HCT116 (cell line): ENCODE measurements at regions not wholly inside any gene's neighbourhood (a gene's known extent, or its start where the extent isn't known, plus 50 kb on each side); places are given as distances from the start of the nearest gene placed in this dataset.

ENCODE experiments used
- ATAC-seq: fragments of 200-7000 bp; cut with Tn5 transposase; 2 replicates; pipeline ENCODE4 v1.9.1; 2020; ENCODE audit warnings: mild to moderate bottlenecking, moderate library complexity
- BruUV-seq: library from RNA; stranded (reverse); fragments of 400-500 nt; replicated peaks from 2 replicates; lab custom pipeline; 2021; lab: Mats Ljungman, UMichigan
- CTCF ChIA-PET: fragments of 300-600 bp; sonication (Branson Sonifier 250); formaldehyde crosslinking; loops from one replicate; lab custom pipeline; 2021; ENCODE audit warnings: antibody characterized with exemption; lab: Charles Lee
- POLR2A ChIA-PET: fragments of 300-600, 350-600 bp; sonication (Branson Sonifier 250); formaldehyde crosslinking; loops from one replicate; lab custom pipeline; 2021; ENCODE audit warnings: antibody characterized with exemption; lab: Charles Lee
- RAD21 ChIA-PET, 2 experiments: fragments of 300-600 bp; sonication (Branson Sonifier 250); formaldehyde crosslinking; loops; one replicate each; lab custom pipeline; 2023; ENCODE audit warnings: low total read pairs in 2 of 2; ENCODE audit not compliant: uncharacterized antibody in 2 of 2, unreplicated experiment in 2 of 2, low non-redundant PET in 1 of 2; lab: Charles Lee
- DNase-seq: peaks from one replicate; pipeline ENCODE4 v3.0.0-alpha.2; 2010; ENCODE audit warnings: low read depth, low spot score
- H2AFZ ChIP-seq: fragments of 200-600 bp; shearing (Covaris generic), sonication (generic); 2 replicates; pipeline ENCODE4 v1.6.1; 2017; ENCODE audit warnings: low read depth, mixed run types, mixed read lengths, antibody characterized with exemption, low read length; ENCODE audit not compliant: poor library complexity, severe bottlenecking
- H3K27ac ChIP-seq: 2 replicates; pipeline ENCODE4 v1.5.1; 2012; ENCODE audit warnings: low read depth, low read length
- H3K27me3 ChIP-seq: fragments of 200-600 bp; sonication (generic); 2 replicates; pipeline ENCODE4 v1.6.1; 2016; ENCODE audit warnings: mixed run types, low read length, mixed read lengths; ENCODE audit not compliant: insufficient read depth
- H3K36me3 ChIP-seq, 2 experiments: fragments of 200-500 bp in 1 of 2; fragments of 200-600 bp in 1 of 2; sonication (Bioruptor generic) in 1 of 2; sonication (generic) in 1 of 2; 2 replicates each; pipeline versions ENCODE4 v1.5.1 to v1.6.1; 2014 to 2016; ENCODE audit warnings: low read length in 2 of 2, inconsistent platforms in 1 of 2, mixed read lengths in 1 of 2, mixed run types in 1 of 2; ENCODE audit not compliant: insufficient read depth in 2 of 2, control insufficient read depth in 1 of 2
- H3K4me1 ChIP-seq, 2 experiments: fragments of 200-600 bp in 1 of 2; sonication (generic) in 1 of 2; 2 replicates each; pipeline versions ENCODE4 v1.5.1 to v1.6.1; 2012 to 2017; ENCODE audit warnings: low read length in 2 of 2, inconsistent platforms in 1 of 2, mild to moderate bottlenecking in 1 of 2, mixed read lengths in 1 of 2, mixed run types in 1 of 2, moderate library complexity in 1 of 2; ENCODE audit not compliant: insufficient read depth in 2 of 2, control insufficient read depth in 1 of 2
- H3K4me2 ChIP-seq: fragments of 200-600 bp; sonication (generic); 2 replicates; pipeline ENCODE4 v1.6.1; 2017; ENCODE audit warnings: mixed run types, low read length, mixed read lengths
- H3K4me3 ChIP-seq, 2 experiments: fragments of 200-600 bp in 1 of 2; sonication (generic) in 1 of 2; replicated peaks in 1 of 2; 2 replicates each; pipeline ENCODE4 v1.5.1; 2011 to 2016; ENCODE audit warnings: low read length in 2 of 2, control low read depth in 1 of 2, low read depth in 1 of 2, mild to moderate bottlenecking in 1 of 2, mixed read lengths in 1 of 2, mixed run types in 1 of 2
- H3K79me2 ChIP-seq: fragments of 200-600 bp; sonication (generic); 2 replicates; pipeline ENCODE4 v1.6.1; 2017; ENCODE audit warnings: mild to moderate bottlenecking, mixed run types, low read length, moderate library complexity, mixed read lengths; ENCODE audit not compliant: insufficient read depth
- H3K9ac ChIP-seq: fragments of 200-600 bp; sonication (generic); 2 replicates; pipeline ENCODE4 v1.6.1; 2016; ENCODE audit warnings: low read length, mixed read lengths
- H3K9me2 ChIP-seq: fragments of 200-600 bp; sonication (generic), shearing (Covaris generic); 2 replicates; pipeline ENCODE4 v1.6.1; 2017; ENCODE audit warnings: mixed run types, mild to moderate bottlenecking, moderate library complexity; ENCODE audit not compliant: insufficient read depth
- H3K9me3 ChIP-seq, 2 experiments: fragments of 200-500 bp in 1 of 2; fragments of 200-600 bp in 1 of 2; sonication (Bioruptor generic) in 1 of 2; sonication (generic) in 1 of 2; 2 replicates each; pipeline ENCODE4 v1.6.1; 2014 to 2017; ENCODE audit warnings: low read length in 2 of 2, mixed read lengths in 2 of 2, inconsistent platforms in 1 of 2, low read depth in 1 of 2, mild to moderate bottlenecking in 1 of 2, mixed run types in 1 of 2, moderate library complexity in 1 of 2; ENCODE audit not compliant: control insufficient read depth in 1 of 2, insufficient read depth in 1 of 2
- H4K20me1 ChIP-seq: fragments of 200-600 bp; sonication (generic), shearing (Covaris generic); 2 replicates; pipeline ENCODE4 v1.6.1; 2017; ENCODE audit warnings: mixed run types, mild to moderate bottlenecking, moderate library complexity; ENCODE audit not compliant: insufficient read depth
- CTCF ChIP-seq, 3 experiments: fragments of 200-600 bp in 1 of 3; sonication (generic) in 1 of 3; IDR thresholded peaks in 2 of 3; conservative IDR thresholded peaks in 1 of 3; 2 replicates each; pipeline ENCODE4 v1.5.1; 2012 to 2017; ENCODE audit warnings: low read depth in 2 of 3, low read length in 2 of 3, antibody characterized with exemption in 1 of 3, borderline replicate concordance in 1 of 3, control low read depth in 1 of 3, mild to moderate bottlenecking in 1 of 3, mixed read lengths in 1 of 3, mixed run types in 1 of 3, moderate library complexity in 1 of 3; ENCODE audit not compliant: insufficient read depth in 1 of 3
- EZH2 ChIP-seq: fragments of 200-600 bp; sonication (generic); IDR thresholded peaks from 2 replicates; pipeline ENCODE4 v1.6.1; 2017; ENCODE audit warnings: antibody characterized with exemption, mixed run types
- RAD21 ChIP-seq: IDR thresholded peaks from 2 replicates; pipeline ENCODE4 v1.6.1; 2012; ENCODE audit warnings: low read depth, mild to moderate bottlenecking
- SRF ChIP-seq: IDR thresholded peaks from 2 replicates; pipeline ENCODE4 v1.6.1; 2012; ENCODE audit warnings: low read depth
- TCF7L2 ChIP-seq: IDR thresholded peaks from 2 replicates; pipeline ENCODE4 v1.7.0; 2011; ENCODE audit warnings: borderline replicate concordance, inconsistent platforms; ENCODE audit not compliant: insufficient read depth, insufficient read length; ENCODE audit errors: extremely low read depth
- intact Hi-C: fragments of 100-400 bp; cut with micrococcal nuclease; formaldehyde crosslinking; loops from 2 replicates; pipeline ENCODE4 v1.10.0; 2022

GRCh38 chr12:88634008-88634407 is 53.7 kb upstream of the KITLG start:
- H3K27ac ChIP-seq, result no peak overlapping the region
- no peak overlapping the region for H3K4me2 ChIP-seq
- no peaks in the 10 kb centered on the region for H4K20me1 ChIP-seq
- no peak for DNase-seq
- CTCF ChIA-PET, result interaction anchor here (0.7 to 1.3 kb wide), 5 partner anchors 14 to 360 kb away, joined by 3 to 7 read pairs (median 3); no protein-coding TSS in a partner anchor
- intact Hi-C loops, result loop anchor here (5.0 kb wide), 2 partner anchors 288 to 358 kb away; no protein-coding TSS in a partner anchor
- TF ChIP-seq TCF7L2 (peak; percentile 57), EZH2 (no peak)
- TF ChIP-seq, all 23 proteins: peak for 1
- Histone ChIP-seq H3K9me2 (no peaks in the 10 kb centered on the region), H3K79me2 (no peaks in the 10 kb centered on the region), H3K9ac (no peak overlapping the region), H2AFZ (no peak overlapping the region), H3K4me3 (no peak overlapping the region), H3K4me1 (peaks cover 1 to 5% of the 10 kb centered on the region in 2 experiments; a peak in 2 of 4 replicates), H3K9me3 (no peaks in the 10 kb centered on the region), H3K36me3 (no peaks in the 10 kb centered on the region), H3K27me3 (no peaks in the 10 kb centered on the region)
- no TSS peak for BruUV-seq
- ChIA-PET POLR2A (interaction anchor here (1.3 to 1.5 kb wide), 3 partner anchors 54 to 318 kb away, joined by 3 to 4 read pairs (median 3); partner anchors contain the start of gene KITLG), RAD21 (no interaction called here)
- peak; percentile 30; the same call in 1 of the 2 replicates for ATAC-seq

DNA sequence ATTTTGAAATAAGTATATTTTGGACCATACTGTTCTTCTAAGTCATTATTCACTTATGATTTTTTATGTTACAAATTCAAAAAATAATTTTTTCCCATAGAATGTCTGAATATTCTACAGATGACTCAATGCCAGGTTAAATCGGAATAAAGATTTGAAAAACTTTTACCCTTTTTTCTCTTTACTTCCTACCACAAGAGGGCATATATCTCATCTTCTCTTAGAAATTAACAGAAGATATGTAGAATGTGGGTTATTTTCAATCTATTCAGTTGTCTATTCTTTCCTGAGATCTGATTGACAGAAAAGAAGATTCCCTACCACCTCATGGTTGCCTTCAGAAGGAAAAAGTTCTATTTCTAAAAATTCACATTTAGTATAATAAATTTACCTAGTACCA is 53.0 kb upstream of the KITLG start:
- no peaks in the 10 kb centered on the region for H3K79me2 ChIP-seq
- ATAC-seq (no peak), DNase-seq (no peak)
- no peak overlapping the region for H3K27ac ChIP-seq
- H4K20me1 ChIP-seq, result no peaks in the 10 kb centered on the region
- ChIA-PET CTCF (interaction anchor here (1.0 to 1.3 kb wide), 2 partner anchors 15 to 360 kb away, joined by 3 to 7 read pairs; no protein-coding TSS in a partner anchor), RAD21 (no interaction called here), POLR2A (interaction anchor here (1.3 to 1.5 kb wide), 2 partner anchors 53 to 319 kb away, joined by 3 to 4 read pairs; partner anchors contain the start of gene KITLG)
- peak; percentile 39 for TF ChIP-seq RAD21
- peak in 2 of 3 experiments; percentile 32 to 46; a peak in 3 of 6 replicates for TF ChIP-seq CTCF (IDR thresholded peaks at IDR 0.05 in 2 of 3, conservative IDR thresholded peaks at IDR 0.05 in 1 of 3; ENCODE audit: borderline replicate concordance in 1 of 3, insufficient read depth in 1 of 3, low read depth in 2 of 3, low read length in 2 of 3)
- no peak for TF ChIP-seq SRF
- no peak for TF ChIP-seq TCF7L2
- peaks cover 0 to under 1% of the 10 kb centered on the region in 2 experiments; a peak in 2 of 4 replicates for H3K4me1 ChIP-seq
- H3K9ac ChIP-seq, result no peak overlapping the region
- H3K9me2 ChIP-seq, result no peaks in the 10 kb centered on the region
- H3K4me2 ChIP-seq, result no peak overlapping the region
- no TSS peak for BruUV-seq
- no peaks in the 10 kb centered on the region for H3K27me3 ChIP-seq
- peak overlapping the region; percentile 63 for H2AFZ ChIP-seq
- no peaks in the 10 kb centered on the region for H3K9me3 ChIP-seq
- no peak overlapping the region for H3K4me3 ChIP-seq
- no peaks in the 10 kb centered on the region for H3K36me3 ChIP-seq
- intact Hi-C loops, result loop anchor here (5.0 kb wide), 2 partner anchors 289 to 359 kb away; no protein-coding TSS in a partner anchor
